GM23338 (cell line): ENCODE measurements at regions not wholly inside any gene's neighbourhood (a gene's known extent, or its start where the extent isn't known, plus 50 kb on each side); places are given as distances from the start of the nearest gene placed in this dataset.

ENCODE experiments used
- CREB1 ChIP-seq: fragments of 250-450 bp; sonication (Bioruptor Pico); IDR thresholded peaks from 2 replicates; pipeline ENCODE4 v1.5.0; 2020; ENCODE audit warnings: low read depth, mild to moderate bottlenecking, moderate library complexity
- EZH2phosphoT487 ChIP-seq: fragments of 200-600 bp; sonication (generic); IDR thresholded peaks from one replicate; pipeline ENCODE4 v1.8.1; 2018; ENCODE audit warnings: antibody characterized with exemption; ENCODE audit not compliant: unreplicated experiment
- POLR2AphosphoS5 ChIP-seq: IDR thresholded peaks from 2 replicates; pipeline ENCODE4 v1.6.1; 2016; ENCODE audit warnings: antibody characterized with exemption, low read depth
- STAT1 ChIP-seq: IDR thresholded peaks from one replicate; pipeline ENCODE4 v1.6.1; 2016; ENCODE audit warnings: antibody characterized with exemption; ENCODE audit not compliant: unreplicated experiment
- ZNF331 ChIP-seq: fragments of 250-450 bp; sonication (Bioruptor Pico); IDR thresholded peaks from 2 replicates; pipeline ENCODE4 v1.5.0; 2020; ENCODE audit warnings: low read depth, mild to moderate bottlenecking, moderate library complexity
- ZNF462 ChIP-seq: fragments of 250-450 bp; sonication (Bioruptor Pico); IDR thresholded peaks from 2 replicates; pipeline ENCODE4 v1.5.0; 2020; ENCODE audit warnings: mild to moderate bottlenecking, moderate library complexity
- TF ChIP-seq, protein P1 (sequence below): IDR thresholded peaks from 2 replicates; pipeline ENCODE4 v1.6.1; 2016; ENCODE audit warnings: antibody characterized with exemption
- TF ChIP-seq, protein P2 (sequence below): IDR thresholded peaks from one replicate; pipeline ENCODE4 v1.6.1; 2018; ENCODE audit warnings: antibody characterized with exemption; ENCODE audit not compliant: unreplicated experiment

DNA sequence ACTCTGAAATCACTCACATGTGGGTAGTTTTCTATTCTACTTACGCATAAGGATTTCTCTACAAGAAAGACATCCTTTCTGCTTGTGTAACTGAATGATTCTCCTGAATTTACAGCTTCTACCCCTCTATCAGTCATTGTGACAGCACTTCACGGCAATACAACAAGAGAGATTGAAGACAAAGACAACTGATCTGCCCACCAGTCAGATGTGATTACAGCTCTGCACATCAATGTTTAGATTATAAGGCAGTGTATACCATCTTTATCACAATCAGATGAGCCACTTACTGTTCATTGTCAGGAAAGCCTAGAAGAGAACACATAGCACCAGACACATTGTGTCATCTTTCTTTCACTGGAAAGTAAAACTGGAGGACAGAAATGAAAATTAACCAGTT lies 324.4 kb downstream of the CENPC start (continued):
- TF ChIP-seq ZNF462 (CRISPR knock-in tag) (no peak), CREB1 (CRISPR knock-in tag) (no peak), STAT1 (no peak), EZH2phosphoT487 (no peak), POLR2AphosphoS5 (no peak), ZNF331 (CRISPR knock-in tag) (no peak)
- TF ChIP-seq, protein P1, sequence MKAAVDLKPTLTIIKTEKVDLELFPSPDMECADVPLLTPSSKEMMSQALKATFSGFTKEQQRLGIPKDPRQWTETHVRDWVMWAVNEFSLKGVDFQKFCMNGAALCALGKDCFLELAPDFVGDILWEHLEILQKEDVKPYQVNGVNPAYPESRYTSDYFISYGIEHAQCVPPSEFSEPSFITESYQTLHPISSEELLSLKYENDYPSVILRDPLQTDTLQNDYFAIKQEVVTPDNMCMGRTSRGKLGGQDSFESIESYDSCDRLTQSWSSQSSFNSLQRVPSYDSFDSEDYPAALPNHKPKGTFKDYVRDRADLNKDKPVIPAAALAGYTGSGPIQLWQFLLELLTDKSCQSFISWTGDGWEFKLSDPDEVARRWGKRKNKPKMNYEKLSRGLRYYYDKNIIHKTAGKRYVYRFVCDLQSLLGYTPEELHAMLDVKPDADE, result no peak
- TF ChIP-seq, protein P2, sequence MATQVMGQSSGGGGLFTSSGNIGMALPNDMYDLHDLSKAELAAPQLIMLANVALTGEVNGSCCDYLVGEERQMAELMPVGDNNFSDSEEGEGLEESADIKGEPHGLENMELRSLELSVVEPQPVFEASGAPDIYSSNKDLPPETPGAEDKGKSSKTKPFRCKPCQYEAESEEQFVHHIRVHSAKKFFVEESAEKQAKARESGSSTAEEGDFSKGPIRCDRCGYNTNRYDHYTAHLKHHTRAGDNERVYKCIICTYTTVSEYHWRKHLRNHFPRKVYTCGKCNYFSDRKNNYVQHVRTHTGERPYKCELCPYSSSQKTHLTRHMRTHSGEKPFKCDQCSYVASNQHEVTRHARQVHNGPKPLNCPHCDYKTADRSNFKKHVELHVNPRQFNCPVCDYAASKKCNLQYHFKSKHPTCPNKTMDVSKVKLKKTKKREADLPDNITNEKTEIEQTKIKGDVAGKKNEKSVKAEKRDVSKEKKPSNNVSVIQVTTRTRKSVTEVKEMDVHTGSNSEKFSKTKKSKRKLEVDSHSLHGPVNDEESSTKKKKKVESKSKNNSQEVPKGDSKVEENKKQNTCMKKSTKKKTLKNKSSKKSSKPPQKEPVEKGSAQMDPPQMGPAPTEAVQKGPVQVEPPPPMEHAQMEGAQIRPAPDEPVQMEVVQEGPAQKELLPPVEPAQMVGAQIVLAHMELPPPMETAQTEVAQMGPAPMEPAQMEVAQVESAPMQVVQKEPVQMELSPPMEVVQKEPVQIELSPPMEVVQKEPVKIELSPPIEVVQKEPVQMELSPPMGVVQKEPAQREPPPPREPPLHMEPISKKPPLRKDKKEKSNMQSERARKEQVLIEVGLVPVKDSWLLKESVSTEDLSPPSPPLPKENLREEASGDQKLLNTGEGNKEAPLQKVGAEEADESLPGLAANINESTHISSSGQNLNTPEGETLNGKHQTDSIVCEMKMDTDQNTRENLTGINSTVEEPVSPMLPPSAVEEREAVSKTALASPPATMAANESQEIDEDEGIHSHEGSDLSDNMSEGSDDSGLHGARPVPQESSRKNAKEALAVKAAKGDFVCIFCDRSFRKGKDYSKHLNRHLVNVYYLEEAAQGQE, result no peak
